ENCODE measurements at regions not wholly inside any gene's neighbourhood (a gene's known extent, or its start where the extent isn't known, plus 50 kb on each side); places are given as distances from the start of the nearest gene placed in this dataset.

DNA sequence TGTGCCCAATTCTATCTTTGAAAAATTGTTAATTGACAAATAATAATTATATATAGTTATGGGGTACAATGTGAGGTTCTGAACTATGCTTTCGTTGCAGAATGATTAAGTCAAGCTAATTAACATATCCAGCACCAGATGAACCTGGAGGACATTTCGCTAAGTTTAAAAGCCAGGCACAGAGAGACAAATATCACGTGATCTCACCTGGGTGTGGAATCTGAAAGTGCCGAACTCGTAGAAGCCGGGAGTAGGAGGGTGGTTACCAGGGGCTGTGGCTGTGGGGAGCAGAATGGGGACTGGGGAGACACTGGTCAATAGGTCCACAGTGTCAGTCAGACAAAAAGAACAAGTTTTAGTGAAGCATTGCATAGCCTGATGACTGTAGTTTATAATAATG, 332.9 kb upstream of the SHH start (continued):
- TF ChIP-seq, protein P1, sequence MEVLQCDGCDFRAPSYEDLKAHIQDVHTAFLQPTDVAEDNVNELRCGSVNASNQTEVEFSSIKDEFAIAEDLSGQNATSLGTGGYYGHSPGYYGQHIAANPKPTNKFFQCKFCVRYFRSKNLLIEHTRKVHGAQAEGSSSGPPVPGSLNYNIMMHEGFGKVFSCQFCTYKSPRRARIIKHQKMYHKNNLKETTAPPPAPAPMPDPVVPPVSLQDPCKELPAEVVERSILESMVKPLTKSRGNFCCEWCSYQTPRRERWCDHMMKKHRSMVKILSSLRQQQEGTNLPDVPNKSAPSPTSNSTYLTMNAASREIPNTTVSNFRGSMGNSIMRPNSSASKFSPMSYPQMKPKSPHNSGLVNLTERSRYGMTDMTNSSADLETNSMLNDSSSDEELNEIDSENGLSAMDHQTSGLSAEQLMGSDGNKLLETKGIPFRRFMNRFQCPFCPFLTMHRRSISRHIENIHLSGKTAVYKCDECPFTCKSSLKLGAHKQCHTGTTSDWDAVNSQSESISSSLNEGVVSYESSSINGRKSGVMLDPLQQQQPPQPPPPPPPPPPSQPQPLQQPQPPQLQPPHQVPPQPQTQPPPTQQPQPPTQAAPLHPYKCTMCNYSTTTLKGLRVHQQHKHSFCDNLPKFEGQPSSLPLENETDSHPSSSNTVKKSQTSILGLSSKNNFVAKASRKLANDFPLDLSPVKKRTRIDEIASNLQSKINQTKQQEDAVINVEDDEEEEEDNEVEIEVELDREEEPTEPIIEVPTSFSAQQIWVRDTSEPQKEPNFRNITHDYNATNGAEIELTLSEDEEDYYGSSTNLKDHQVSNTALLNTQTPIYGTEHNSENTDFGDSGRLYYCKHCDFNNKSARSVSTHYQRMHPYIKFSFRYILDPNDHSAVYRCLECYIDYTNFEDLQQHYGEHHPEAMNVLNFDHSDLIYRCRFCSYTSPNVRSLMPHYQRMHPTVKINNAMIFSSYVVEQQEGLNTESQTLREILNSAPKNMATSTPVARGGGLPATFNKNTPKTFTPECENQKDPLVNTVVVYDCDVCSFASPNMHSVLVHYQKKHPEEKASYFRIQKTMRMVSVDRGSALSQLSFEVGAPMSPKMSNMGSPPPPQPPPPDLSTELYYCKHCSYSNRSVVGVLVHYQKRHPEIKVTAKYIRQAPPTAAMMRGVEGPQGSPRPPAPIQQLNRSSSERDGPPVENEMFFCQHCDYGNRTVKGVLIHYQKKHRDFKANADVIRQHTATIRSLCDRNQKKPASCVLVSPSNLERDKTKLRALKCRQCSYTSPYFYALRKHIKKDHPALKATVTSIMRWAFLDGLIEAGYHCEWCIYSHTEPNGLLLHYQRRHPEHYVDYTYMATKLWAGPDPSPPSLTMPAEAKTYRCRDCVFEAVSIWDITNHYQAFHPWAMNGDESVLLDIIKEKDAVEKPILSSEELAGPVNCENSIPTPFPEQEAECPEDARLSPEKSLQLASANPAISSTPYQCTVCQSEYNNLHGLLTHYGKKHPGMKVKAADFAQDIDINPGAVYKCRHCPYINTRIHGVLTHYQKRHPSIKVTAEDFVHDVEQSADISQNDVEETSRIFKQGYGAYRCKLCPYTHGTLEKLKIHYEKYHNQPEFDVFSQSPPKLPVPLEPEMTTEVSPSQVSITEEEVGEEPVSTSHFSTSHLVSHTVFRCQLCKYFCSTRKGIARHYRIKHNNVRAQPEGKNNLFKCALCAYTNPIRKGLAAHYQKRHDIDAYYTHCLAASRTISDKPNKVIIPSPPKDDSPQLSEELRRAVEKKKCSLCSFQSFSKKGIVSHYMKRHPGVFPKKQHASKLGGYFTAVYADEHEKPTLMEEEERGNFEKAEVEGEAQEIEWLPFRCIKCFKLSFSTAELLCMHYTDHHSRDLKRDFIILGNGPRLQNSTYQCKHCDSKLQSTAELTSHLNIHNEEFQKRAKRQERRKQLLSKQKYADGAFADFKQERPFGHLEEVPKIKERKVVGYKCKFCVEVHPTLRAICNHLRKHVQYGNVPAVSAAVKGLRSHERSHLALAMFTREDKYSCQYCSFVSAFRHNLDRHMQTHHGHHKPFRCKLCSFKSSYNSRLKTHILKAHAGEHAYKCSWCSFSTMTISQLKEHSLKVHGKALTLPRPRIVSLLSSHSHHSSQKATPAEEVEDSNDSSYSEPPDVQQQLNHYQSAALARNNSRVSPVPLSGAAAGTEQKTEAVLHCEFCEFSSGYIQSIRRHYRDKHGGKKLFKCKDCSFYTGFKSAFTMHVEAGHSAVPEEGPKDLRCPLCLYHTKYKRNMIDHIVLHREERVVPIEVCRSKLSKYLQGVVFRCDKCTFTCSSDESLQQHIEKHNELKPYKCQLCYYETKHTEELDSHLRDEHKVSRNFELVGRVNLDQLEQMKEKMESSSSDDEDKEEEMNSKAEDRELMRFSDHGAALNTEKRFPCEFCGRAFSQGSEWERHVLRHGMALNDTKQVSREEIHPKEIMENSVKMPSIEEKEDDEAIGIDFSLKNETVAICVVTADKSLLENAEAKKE (CRISPR knock-in tag; IDR thresholded peaks at IDR 0.05): no peak

DNA sequence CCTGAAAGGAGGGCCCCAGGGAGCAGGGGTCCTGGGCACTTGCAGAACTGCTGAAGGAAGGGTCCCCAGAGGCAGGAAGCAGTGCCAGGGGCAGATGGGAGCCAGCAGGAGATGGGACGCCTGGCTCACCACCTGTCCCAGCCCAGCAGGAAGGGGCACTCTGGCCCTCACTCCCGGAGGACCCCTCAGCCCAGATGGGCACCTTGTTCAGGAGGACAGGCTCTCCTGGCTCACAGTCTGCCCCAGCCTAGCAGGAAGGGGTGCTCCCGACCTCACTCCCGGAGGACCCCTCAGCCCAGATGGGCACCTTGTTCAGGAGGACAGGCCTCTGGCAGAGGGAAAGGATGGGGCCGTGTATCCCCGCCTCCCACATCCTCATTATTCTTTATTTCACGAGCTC, 331.4 kb upstream of the SHH start:
- H3K36me3 Mint-ChIP-seq (ENCODE audit: low read depth): no peaks in the 10 kb centered on the region
- H3K27me3 Mint-ChIP-seq (ENCODE audit: insufficient read depth, low read depth, poor library complexity): peaks cover 2% of the 10 kb centered on the region
- peaks cover 2% of the 10 kb centered on the region; the same call in 2 of the 3 replicates for H3K4me1 Mint-ChIP-seq
- no peak for DNase-seq (ENCODE audit: low spot score)
- Histone ChIP-seq H3K27ac (ENCODE audit: low read depth) (no peak overlapping the region), H3K4me1 (ENCODE audit: insufficient read depth) (no peaks in the 10 kb centered on the region), H2AFZ (no peak overlapping the region), H3K36me3 (ENCODE audit: insufficient read depth) (no peaks in the 10 kb centered on the region), H3K9me2 (ENCODE audit: insufficient read depth) (no peaks in the 10 kb centered on the region), H3K4me2 (no peak overlapping the region), H3K27me3 (ENCODE audit: insufficient read depth) (no peaks in the 10 kb centered on the region), H4K20me1 (replicated peaks; ENCODE audit: insufficient read depth) (no peaks in the 10 kb centered on the region), H3K79me2 (replicated peaks; ENCODE audit: insufficient read depth) (no peaks in the 10 kb centered on the region), H3F3A (replicated peaks; ENCODE audit: low read depth) (no peaks in the 10 kb centered on the region), H3K4me3 (no peak overlapping the region)
- H3K4me3 Mint-ChIP-seq: no peak overlapping the region
- H3K27ac Mint-ChIP-seq: no peak overlapping the region
- no peaks in the 10 kb centered on the region; the same call in 2 of the 3 replicates for H3K9me3 Mint-ChIP-seq
- no peak for ATAC-seq
- TF ChIP-seq POLR2AphosphoS5 (IDR thresholded peaks at IDR 0.05; ENCODE audit: low read depth): no peak
- TF ChIP-seq, protein P2, sequence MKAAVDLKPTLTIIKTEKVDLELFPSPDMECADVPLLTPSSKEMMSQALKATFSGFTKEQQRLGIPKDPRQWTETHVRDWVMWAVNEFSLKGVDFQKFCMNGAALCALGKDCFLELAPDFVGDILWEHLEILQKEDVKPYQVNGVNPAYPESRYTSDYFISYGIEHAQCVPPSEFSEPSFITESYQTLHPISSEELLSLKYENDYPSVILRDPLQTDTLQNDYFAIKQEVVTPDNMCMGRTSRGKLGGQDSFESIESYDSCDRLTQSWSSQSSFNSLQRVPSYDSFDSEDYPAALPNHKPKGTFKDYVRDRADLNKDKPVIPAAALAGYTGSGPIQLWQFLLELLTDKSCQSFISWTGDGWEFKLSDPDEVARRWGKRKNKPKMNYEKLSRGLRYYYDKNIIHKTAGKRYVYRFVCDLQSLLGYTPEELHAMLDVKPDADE (IDR thresholded peaks at IDR 0.05): no peak
- no peak for TF ChIP-seq EZH2 (IDR thresholded peaks at IDR 0.05; ENCODE audit: low read depth, unreplicated experiment)
- TF ChIP-seq EZH2phosphoT487 (IDR thresholded peaks at IDR 0.05; ENCODE audit: unreplicated experiment): no peak
- TF ChIP-seq JUNB (IDR thresholded peaks at IDR 0.05; ENCODE audit: unreplicated experiment): no peak
- no peak for TF ChIP-seq ZNF114 (CRISPR knock-in tag; IDR thresholded peaks at IDR 0.05)
- TF ChIP-seq, protein P1 (CRISPR knock-in tag; IDR thresholded peaks at IDR 0.05): no peak

Measured in GM23338 (cell line).